H9 (cell line): ENCODE measurements at regions not wholly inside any gene's neighbourhood (a gene's known extent, or its start where the extent isn't known, plus 50 kb on each side); places are given as distances from the start of the nearest gene placed in this dataset.

Experiments used
- DNase-seq: peaks from one replicate; pipeline ENCODE4 v3.0.0-alpha.2; 2017
- H2AFZ ChIP-seq: one replicate; pipeline ENCODE4 v1.6.1; 2013; ENCODE audit warnings: mild to moderate bottlenecking, low read length, control low read depth, moderate library complexity
- H2AK5ac ChIP-seq: 2 replicates; pipeline ENCODE4 v1.6.1; 2013; ENCODE audit warnings: low read length, control low read depth, mixed read lengths; ENCODE audit not compliant: insufficient read length
- H2BK120ac ChIP-seq: one replicate; pipeline ENCODE4 v1.6.1; 2013; ENCODE audit warnings: low read depth, mild to moderate bottlenecking, low read length, control low read depth, inconsistent platforms; ENCODE audit not compliant: poor library complexity, severe bottlenecking
- H2BK12ac ChIP-seq: 2 replicates; pipeline ENCODE4 v1.6.1; 2013; ENCODE audit warnings: low read length, control low read depth, mixed read lengths, low read depth; ENCODE audit not compliant: insufficient read length
- H2BK15ac ChIP-seq: 2 replicates; pipeline ENCODE4 v1.6.1; 2013; ENCODE audit warnings: low read depth, low read length, control low read depth
- H2BK20ac ChIP-seq: one replicate; pipeline ENCODE4 v1.6.1; 2013; ENCODE audit warnings: low read depth, mild to moderate bottlenecking, low read length, control low read depth, inconsistent platforms; ENCODE audit not compliant: poor library complexity, severe bottlenecking
- H2BK5ac ChIP-seq: 2 replicates; pipeline ENCODE4 v1.6.1; 2013; ENCODE audit warnings: low read length, control low read depth, mixed read lengths; ENCODE audit not compliant: insufficient read length
- H3K14ac ChIP-seq: 2 replicates; pipeline ENCODE4 v1.6.1; 2013; ENCODE audit warnings: low read length, control low read depth; ENCODE audit not compliant: insufficient read depth
- H3K18ac ChIP-seq: 2 replicates; pipeline ENCODE4 v1.6.1; 2013; ENCODE audit warnings: low read depth, mild to moderate bottlenecking, mixed read lengths, low read length, control low read depth; ENCODE audit not compliant: insufficient read length
- H3K23ac ChIP-seq: 2 replicates; pipeline ENCODE4 v1.6.1; 2013; ENCODE audit warnings: low read length, control low read depth, mixed read lengths, low read depth; ENCODE audit not compliant: insufficient read length
- H3K23me2 ChIP-seq: 2 replicates; pipeline ENCODE4 v1.6.1; 2013; ENCODE audit warnings: low read depth, mild to moderate bottlenecking, mixed read lengths, low read length, control low read depth; ENCODE audit not compliant: insufficient read length, poor library complexity, severe bottlenecking
- H3K27ac ChIP-seq: 2 replicates; pipeline ENCODE4 v1.5.1; 2013; ENCODE audit warnings: low read length, control low read depth, mixed read lengths, low read depth; ENCODE audit not compliant: insufficient read length
- H3K27me3 ChIP-seq: 2 replicates; pipeline ENCODE4 v1.6.1; 2013; ENCODE audit warnings: low read length, control low read depth, inconsistent platforms; ENCODE audit not compliant: insufficient read depth
- H3K4ac ChIP-seq: 2 replicates; pipeline ENCODE4 v1.6.1; 2013; ENCODE audit warnings: low read depth, mild to moderate bottlenecking, control low read depth, inconsistent platforms, low read length, moderate library complexity
- H3K4me1 ChIP-seq: 2 replicates; pipeline ENCODE4 v1.6.1; 2013; ENCODE audit warnings: low read length, control low read depth, inconsistent platforms; ENCODE audit not compliant: insufficient read depth
- H3K4me2 ChIP-seq: 2 replicates; pipeline ENCODE4 v1.6.1; 2013; ENCODE audit warnings: low read length, control low read depth, mixed read lengths; ENCODE audit not compliant: insufficient read length, insufficient read depth
- H3K56ac ChIP-seq: 2 replicates; pipeline ENCODE4 v1.6.1; 2013; ENCODE audit warnings: low read depth, mild to moderate bottlenecking, mixed read lengths, low read length, control low read depth; ENCODE audit not compliant: insufficient read length
- H3K79me1 ChIP-seq: 2 replicates; pipeline ENCODE4 v1.6.1; 2013; ENCODE audit warnings: low read depth, mild to moderate bottlenecking, moderate library complexity, low read length, control low read depth, inconsistent platforms; ENCODE audit not compliant: insufficient read depth, poor library complexity, severe bottlenecking
- H3K79me2 ChIP-seq: 2 replicates; pipeline ENCODE4 v1.6.1; 2013; ENCODE audit warnings: low read length, control low read depth, inconsistent platforms; ENCODE audit not compliant: insufficient read depth
- H3K9ac ChIP-seq: 2 replicates; pipeline ENCODE4 v1.6.1; 2013; ENCODE audit warnings: low read length, control low read depth, mixed read lengths; ENCODE audit not compliant: insufficient read length; ENCODE audit errors: extremely low read depth
- H3K9me3 ChIP-seq: one replicate; pipeline ENCODE4 v1.6.1; 2013; ENCODE audit warnings: low read depth, low read length, inconsistent platforms; ENCODE audit not compliant: control insufficient read depth
- H3T11ph ChIP-seq: one replicate; pipeline ENCODE4 v1.6.1; 2013; ENCODE audit warnings: mild to moderate bottlenecking, low read length, control low read depth, inconsistent platforms
- H4K20me1 ChIP-seq: one replicate; pipeline ENCODE4 v1.6.1; 2013; ENCODE audit not compliant: control insufficient read depth, insufficient read length, insufficient read depth
- H4K5ac ChIP-seq: 2 replicates; pipeline ENCODE4 v1.6.1; 2013; ENCODE audit warnings: low read depth, mild to moderate bottlenecking, mixed read lengths, low read length, control low read depth; ENCODE audit not compliant: insufficient read length
- H4K8ac ChIP-seq: replicated peaks from 2 replicates; pipeline ENCODE4 v1.6.1; 2013; ENCODE audit warnings: low read length, control low read depth, mixed read lengths, low read depth; ENCODE audit not compliant: insufficient read length
- H4K91ac ChIP-seq: 2 replicates; pipeline ENCODE4 v1.6.1; 2013; ENCODE audit warnings: low read depth, mild to moderate bottlenecking, moderate library complexity, mixed read lengths, low read length, control low read depth; ENCODE audit not compliant: insufficient read length
- H3K27ac Mint-ChIP-seq, 3 experiments: 2 replicates in 2 of 3; 3 replicates in 1 of 3; pipeline ENCODE4 v1.8.0; 2020 to 2021; ENCODE audit warnings: mixed read lengths in 3 of 3, mild to moderate bottlenecking in 1 of 3, moderate library complexity in 1 of 3
- H3K27me3 Mint-ChIP-seq: 2 replicates; pipeline ENCODE4 v1.8.0; 2021; ENCODE audit warnings: low read depth, mild to moderate bottlenecking, moderate library complexity, mixed read lengths
- H3K36me3 Mint-ChIP-seq, 3 experiments: 2 replicates in 2 of 3; 3 replicates in 1 of 3; pipeline ENCODE4 v1.8.0; 2020 to 2021; ENCODE audit warnings: low read depth in 3 of 3, mixed read lengths in 3 of 3; ENCODE audit not compliant: insufficient read depth in 1 of 3
- H3K4me1 Mint-ChIP-seq, 2 experiments: 2 replicates each; pipeline ENCODE4 v1.8.0; 2020; ENCODE audit warnings: mixed read lengths in 2 of 2
- H3K4me3 Mint-ChIP-seq, 2 experiments: 2 replicates in 1 of 2; 3 replicates in 1 of 2; pipeline ENCODE4 v1.8.0; 2020 to 2021; ENCODE audit warnings: mild to moderate bottlenecking in 2 of 2, mixed read lengths in 2 of 2, moderate library complexity in 1 of 2
- H3K9me3 Mint-ChIP-seq, 2 experiments: 2 replicates in 1 of 2; 3 replicates in 1 of 2; pipeline ENCODE4 v1.8.0; 2020; ENCODE audit warnings: mild to moderate bottlenecking in 2 of 2, mixed read lengths in 2 of 2, moderate library complexity in 1 of 2
- WGBS: extraction: QIAGEN DNeasy Blood & Tissue Kit; methylation state at CpG from one replicate; pipeline ENCODE4 v1.1.7; 2013; ENCODE audit warnings: missing lambda C conversion rate, low lambda C conversion rate, mixed read lengths; ENCODE audit not compliant: insufficient read length; ENCODE audit errors: extremely low coverage; 5-methylcytosine and 5-hydroxymethylcytosine counted together
- TF ChIP-seq, protein P1 (sequence below): fragments of 200-600 bp; sonication (generic); conservative IDR thresholded peaks from 3 replicates; pipeline ENCODE4 v1.8.0; 2021; ENCODE audit warnings: antibody characterized with exemption, mild to moderate bottlenecking

DNA sequence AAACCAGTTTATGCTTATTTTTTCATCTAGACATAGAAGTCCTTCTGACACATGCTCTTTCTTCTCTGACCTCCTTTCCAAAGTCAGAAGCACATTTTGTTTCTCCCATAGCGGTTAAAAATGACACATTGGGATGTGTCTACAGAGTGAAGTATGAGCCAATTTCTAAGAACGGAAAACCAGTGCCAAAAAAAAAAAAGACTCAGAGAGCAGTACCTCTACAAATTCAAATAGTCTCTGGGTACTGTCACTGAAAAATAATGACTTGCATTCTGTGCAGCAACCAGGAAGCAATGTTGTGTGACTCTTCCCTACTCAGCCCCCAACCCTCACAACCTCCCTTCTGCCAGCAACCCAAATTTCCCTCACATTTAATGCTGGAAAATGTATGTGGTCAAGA lies 145.5 kb upstream of the PMFBP1 start:
- Histone ChIP-seq H3K4me1 (no peaks in the 10 kb centered on the region), H2BK20ac (no peak overlapping the region), H3K56ac (no peak overlapping the region), H3K79me2 (no peaks in the 10 kb centered on the region), H3K14ac (no peak overlapping the region), H2BK5ac (no peak overlapping the region), H4K91ac (no peak overlapping the region), H2AFZ (no peak overlapping the region), H3K23me2 (no peaks in the 10 kb centered on the region), H3K4me2 (no peak overlapping the region), H4K5ac (no peak overlapping the region), H2BK120ac (no peak overlapping the region), H4K8ac (no peak overlapping the region), H3K27me3 (no peaks in the 10 kb centered on the region), H2BK15ac (no peak overlapping the region), H3K18ac (no peak overlapping the region), H3K23ac (no peak overlapping the region), H3K79me1 (no peaks in the 10 kb centered on the region), H4K20me1 (no peaks in the 10 kb centered on the region), H3K27ac (no peak overlapping the region), H3K4ac (no peak overlapping the region), H2BK12ac (no peak overlapping the region), H3T11ph (no peak overlapping the region), H2AK5ac (no peak overlapping the region), H3K9ac (no peak overlapping the region), H3K9me3 (no peaks in the 10 kb centered on the region)
- Mint-ChIP-seq H3K4me1 (peaks cover 5% of the 10 kb centered on the region in 2 experiments; a peak in 2 of 4 replicates), H3K27ac (no peak overlapping the region), H3K27me3 (no peaks in the 10 kb centered on the region; the same call in 1 of the 2 replicates), H3K4me3 (no peak overlapping the region), H3K9me3 (peaks cover 22 to 29% of the 10 kb centered on the region in 2 experiments), H3K36me3 (peaks cover 20 to 29% (median 25%) of the 10 kb centered on the region in 3 experiments)
- DNase-seq, result no peak
- TF ChIP-seq, protein P1, sequence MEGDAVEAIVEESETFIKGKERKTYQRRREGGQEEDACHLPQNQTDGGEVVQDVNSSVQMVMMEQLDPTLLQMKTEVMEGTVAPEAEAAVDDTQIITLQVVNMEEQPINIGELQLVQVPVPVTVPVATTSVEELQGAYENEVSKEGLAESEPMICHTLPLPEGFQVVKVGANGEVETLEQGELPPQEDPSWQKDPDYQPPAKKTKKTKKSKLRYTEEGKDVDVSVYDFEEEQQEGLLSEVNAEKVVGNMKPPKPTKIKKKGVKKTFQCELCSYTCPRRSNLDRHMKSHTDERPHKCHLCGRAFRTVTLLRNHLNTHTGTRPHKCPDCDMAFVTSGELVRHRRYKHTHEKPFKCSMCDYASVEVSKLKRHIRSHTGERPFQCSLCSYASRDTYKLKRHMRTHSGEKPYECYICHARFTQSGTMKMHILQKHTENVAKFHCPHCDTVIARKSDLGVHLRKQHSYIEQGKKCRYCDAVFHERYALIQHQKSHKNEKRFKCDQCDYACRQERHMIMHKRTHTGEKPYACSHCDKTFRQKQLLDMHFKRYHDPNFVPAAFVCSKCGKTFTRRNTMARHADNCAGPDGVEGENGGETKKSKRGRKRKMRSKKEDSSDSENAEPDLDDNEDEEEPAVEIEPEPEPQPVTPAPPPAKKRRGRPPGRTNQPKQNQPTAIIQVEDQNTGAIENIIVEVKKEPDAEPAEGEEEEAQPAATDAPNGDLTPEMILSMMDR, result no peak
- WGBS, result no CpG with 5 or more reads among the region's 2 CpGs
